ENCODE measurements at regions not wholly inside any gene's neighbourhood (a gene's known extent, or its start where the extent isn't known, plus 50 kb on each side); places are given as distances from the start of the nearest gene placed in this dataset.

- Mint-ChIP-seq H3K4me3 (no peak overlapping the region), H3K36me3 (no peaks in the 10 kb centered on the region), H3K9me3 (no peaks in the 10 kb centered on the region), H3K27me3 (no peaks in the 10 kb centered on the region), H3K27ac (no peak overlapping the region), H3K4me1 (no peaks in the 10 kb centered on the region)
- DNase-seq, result no peak
Measured at GRCh38 chr10:85510682-85511081, 855.9 kb downstream of the GRID1 start.

GRCh38 chr10:85513436-85513835 lies 853.2 kb downstream of the GRID1 start:
- no peaks in the 10 kb centered on the region for H3K27me3 Mint-ChIP-seq
- H3K4me3 Mint-ChIP-seq, result no peak overlapping the region
- H3K36me3 Mint-ChIP-seq, result no peaks in the 10 kb centered on the region
- no peak for DNase-seq
- no peak overlapping the region for H3K27ac Mint-ChIP-seq
- H3K4me1 Mint-ChIP-seq, result no peaks in the 10 kb centered on the region
- H3K9me3 Mint-ChIP-seq, result peaks cover 3% of the 10 kb centered on the region

GRCh38 chr10:85515316-85515715 lies 851.3 kb downstream of the GRID1 start:
- Mint-ChIP-seq H3K4me1 (no peaks in the 10 kb centered on the region), H3K36me3 (no peaks in the 10 kb centered on the region), H3K27me3 (no peaks in the 10 kb centered on the region), H3K27ac (no peak overlapping the region), H3K9me3 (peaks cover 8% of the 10 kb centered on the region), H3K4me3 (no peak overlapping the region)
- DNase-seq, result no peak

GRCh38 chr10:85524001-85524666 lies 842.5 kb downstream of the GRID1 start:
- Mint-ChIP-seq H3K4me3 (no peak overlapping the region), H3K4me1 (no peaks in the 10 kb centered on the region), H3K27me3 (peaks cover 9% of the 10 kb centered on the region), H3K36me3 (no peaks in the 10 kb centered on the region), H3K9me3 (peaks cover 7% of the 10 kb centered on the region), H3K27ac (no peak overlapping the region)
- no peak for DNase-seq

- Mint-ChIP-seq H3K27me3 (peaks cover 5% of the 10 kb centered on the region), H3K9me3 (peaks cover 3% of the 10 kb centered on the region), H3K4me3 (no peak overlapping the region), H3K4me1 (no peaks in the 10 kb centered on the region), H3K27ac (no peak overlapping the region), H3K36me3 (no peaks in the 10 kb centered on the region)
- no peak for DNase-seq
Measured at GRCh38 chr10:85527616-85528317, 838.8 kb downstream of the GRID1 start.

- Mint-ChIP-seq H3K4me3 (no peak overlapping the region), H3K27ac (no peak overlapping the region), H3K9me3 (peaks cover 3% of the 10 kb centered on the region), H3K4me1 (no peaks in the 10 kb centered on the region), H3K36me3 (no peaks in the 10 kb centered on the region), H3K27me3 (peaks cover 9% of the 10 kb centered on the region)
- DNase-seq, result no peak
Measured at GRCh38 chr10:85528318-85528652, 838.3 kb downstream of the GRID1 start.

- Mint-ChIP-seq H3K27ac (no peak overlapping the region), H3K4me3 (no peak overlapping the region), H3K27me3 (peaks cover 12% of the 10 kb centered on the region), H3K4me1 (no peaks in the 10 kb centered on the region), H3K36me3 (no peaks in the 10 kb centered on the region), H3K9me3 (peaks cover 3% of the 10 kb centered on the region)
- no peak for DNase-seq
Measured at GRCh38 chr10:85531706-85532105, 834.9 kb downstream of the GRID1 start.

- H3K36me3 Mint-ChIP-seq, result no peaks in the 10 kb centered on the region
- H3K4me1 Mint-ChIP-seq, result no peaks in the 10 kb centered on the region
- H3K27me3 Mint-ChIP-seq, result peaks cover 17% of the 10 kb centered on the region
- DNase-seq, result no peak
- no peak overlapping the region for H3K4me3 Mint-ChIP-seq
- peaks cover 3% of the 10 kb centered on the region for H3K9me3 Mint-ChIP-seq
- no peak overlapping the region for H3K27ac Mint-ChIP-seq
Measured at GRCh38 chr10:85532773-85533172, 833.8 kb downstream of the GRID1 start.

GRCh38 chr10:85535926-85536325 lies 830.7 kb downstream of the GRID1 start:
- H3K36me3 Mint-ChIP-seq, result no peaks in the 10 kb centered on the region
- peaks cover 17% of the 10 kb centered on the region for H3K27me3 Mint-ChIP-seq
- no peak overlapping the region for H3K27ac Mint-ChIP-seq
- H3K9me3 Mint-ChIP-seq, result no peaks in the 10 kb centered on the region
- no peak for DNase-seq
- H3K4me1 Mint-ChIP-seq, result no peaks in the 10 kb centered on the region
- no peak overlapping the region for H3K4me3 Mint-ChIP-seq

- no peaks in the 10 kb centered on the region for H3K36me3 Mint-ChIP-seq
- H3K9me3 Mint-ChIP-seq, result no peaks in the 10 kb centered on the region
Measured at GRCh38 chr10:85537561-85537960, 829.0 kb downstream of the GRID1 start.

GRCh38 chr10:85538601-85539000 lies 828.0 kb downstream of the GRID1 start:
- H3K27me3 Mint-ChIP-seq, result peaks cover 13% of the 10 kb centered on the region
- no peak overlapping the region for H3K4me3 Mint-ChIP-seq
- no peak for DNase-seq
- H3K27ac Mint-ChIP-seq, result no peak overlapping the region
- H3K9me3 Mint-ChIP-seq, result no peaks in the 10 kb centered on the region
- H3K36me3 Mint-ChIP-seq, result no peaks in the 10 kb centered on the region
- no peaks in the 10 kb centered on the region for H3K4me1 Mint-ChIP-seq

More at GRCh38 chr10:85537561-85537960, 829.0 kb downstream of the GRID1 start:
- no peak for DNase-seq
- peaks cover 17% of the 10 kb centered on the region for H3K27me3 Mint-ChIP-seq
- H3K4me3 Mint-ChIP-seq, result no peak overlapping the region
- no peak overlapping the region for H3K27ac Mint-ChIP-seq
- H3K4me1 Mint-ChIP-seq, result no peaks in the 10 kb centered on the region

GRCh38 chr10:85542152-85542551 lies 824.4 kb downstream of the GRID1 start:
- Mint-ChIP-seq H3K27me3 (peaks cover 22% of the 10 kb centered on the region), H3K27ac (no peak overlapping the region), H3K4me1 (no peaks in the 10 kb centered on the region), H3K36me3 (no peaks in the 10 kb centered on the region), H3K9me3 (peaks cover 1% of the 10 kb centered on the region), H3K4me3 (no peak overlapping the region)
- no peak for DNase-seq

GRCh38 chr10:85542936-85543730 lies 823.5 kb downstream of the GRID1 start:
- Mint-ChIP-seq H3K9me3 (peaks cover 1% of the 10 kb centered on the region), H3K4me3 (no peak overlapping the region), H3K27ac (no peak overlapping the region), H3K36me3 (no peaks in the 10 kb centered on the region), H3K4me1 (no peaks in the 10 kb centered on the region), H3K27me3 (peaks cover 25% of the 10 kb centered on the region)
- no peak for DNase-seq

GRCh38 chr10:85544956-85545355 lies 821.6 kb downstream of the GRID1 start:
- no peak for DNase-seq
- no peaks in the 10 kb centered on the region for H3K4me1 Mint-ChIP-seq
- H3K4me3 Mint-ChIP-seq, result no peak overlapping the region
- H3K27me3 Mint-ChIP-seq, result peaks cover 38% of the 10 kb centered on the region
- no peak overlapping the region for H3K27ac Mint-ChIP-seq
- H3K9me3 Mint-ChIP-seq, result peaks cover 1% of the 10 kb centered on the region
- no peaks in the 10 kb centered on the region for H3K36me3 Mint-ChIP-seq

- H3K4me3 Mint-ChIP-seq, result no peak overlapping the region
- H3K27me3 Mint-ChIP-seq, result peaks cover 38% of the 10 kb centered on the region
- no peak overlapping the region for H3K27ac Mint-ChIP-seq
- peaks cover 1% of the 10 kb centered on the region for H3K9me3 Mint-ChIP-seq
- DNase-seq, result no peak
- no peaks in the 10 kb centered on the region for H3K4me1 Mint-ChIP-seq
- no peaks in the 10 kb centered on the region for H3K36me3 Mint-ChIP-seq
Measured at GRCh38 chr10:85545874-85546273, 820.7 kb downstream of the GRID1 start.
